ENCODE measurements at regions not wholly inside any gene's neighbourhood (a gene's known extent, or its start where the extent isn't known, plus 50 kb on each side); places are given as distances from the start of the nearest gene placed in this dataset.

DNA sequence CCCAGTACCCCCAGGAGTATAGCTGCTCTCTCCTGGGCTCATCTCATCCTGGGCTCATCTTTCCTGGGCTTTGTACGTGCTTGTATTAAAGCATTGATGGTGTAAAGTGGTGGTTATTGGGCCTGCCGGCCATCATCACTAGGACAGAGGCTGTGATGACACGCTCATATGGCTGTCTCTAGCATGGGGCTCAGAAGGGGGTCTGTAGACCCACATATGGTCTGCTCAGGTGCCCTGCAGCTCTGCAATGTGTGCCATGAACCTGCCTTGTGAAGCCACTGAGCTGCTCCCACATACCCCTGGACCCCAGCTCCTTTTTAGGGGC lies 143.4 kb downstream of the CDC5L start:
- TF ChIP-seq, protein P1, sequence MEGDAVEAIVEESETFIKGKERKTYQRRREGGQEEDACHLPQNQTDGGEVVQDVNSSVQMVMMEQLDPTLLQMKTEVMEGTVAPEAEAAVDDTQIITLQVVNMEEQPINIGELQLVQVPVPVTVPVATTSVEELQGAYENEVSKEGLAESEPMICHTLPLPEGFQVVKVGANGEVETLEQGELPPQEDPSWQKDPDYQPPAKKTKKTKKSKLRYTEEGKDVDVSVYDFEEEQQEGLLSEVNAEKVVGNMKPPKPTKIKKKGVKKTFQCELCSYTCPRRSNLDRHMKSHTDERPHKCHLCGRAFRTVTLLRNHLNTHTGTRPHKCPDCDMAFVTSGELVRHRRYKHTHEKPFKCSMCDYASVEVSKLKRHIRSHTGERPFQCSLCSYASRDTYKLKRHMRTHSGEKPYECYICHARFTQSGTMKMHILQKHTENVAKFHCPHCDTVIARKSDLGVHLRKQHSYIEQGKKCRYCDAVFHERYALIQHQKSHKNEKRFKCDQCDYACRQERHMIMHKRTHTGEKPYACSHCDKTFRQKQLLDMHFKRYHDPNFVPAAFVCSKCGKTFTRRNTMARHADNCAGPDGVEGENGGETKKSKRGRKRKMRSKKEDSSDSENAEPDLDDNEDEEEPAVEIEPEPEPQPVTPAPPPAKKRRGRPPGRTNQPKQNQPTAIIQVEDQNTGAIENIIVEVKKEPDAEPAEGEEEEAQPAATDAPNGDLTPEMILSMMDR (IDR thresholded peaks at IDR 0.05; ENCODE audit: low read length): no peak
- TF ChIP-seq EZH2 (IDR thresholded peaks at IDR 0.05; ENCODE audit: borderline replicate concordance, low read length): no peak

All from OCI-LY1 (cell line).